ENCODE measurements at regions not wholly inside any gene's neighbourhood (a gene's known extent, or its start where the extent isn't known, plus 50 kb on each side); places are given as distances from the start of the nearest gene placed in this dataset.

DNA sequence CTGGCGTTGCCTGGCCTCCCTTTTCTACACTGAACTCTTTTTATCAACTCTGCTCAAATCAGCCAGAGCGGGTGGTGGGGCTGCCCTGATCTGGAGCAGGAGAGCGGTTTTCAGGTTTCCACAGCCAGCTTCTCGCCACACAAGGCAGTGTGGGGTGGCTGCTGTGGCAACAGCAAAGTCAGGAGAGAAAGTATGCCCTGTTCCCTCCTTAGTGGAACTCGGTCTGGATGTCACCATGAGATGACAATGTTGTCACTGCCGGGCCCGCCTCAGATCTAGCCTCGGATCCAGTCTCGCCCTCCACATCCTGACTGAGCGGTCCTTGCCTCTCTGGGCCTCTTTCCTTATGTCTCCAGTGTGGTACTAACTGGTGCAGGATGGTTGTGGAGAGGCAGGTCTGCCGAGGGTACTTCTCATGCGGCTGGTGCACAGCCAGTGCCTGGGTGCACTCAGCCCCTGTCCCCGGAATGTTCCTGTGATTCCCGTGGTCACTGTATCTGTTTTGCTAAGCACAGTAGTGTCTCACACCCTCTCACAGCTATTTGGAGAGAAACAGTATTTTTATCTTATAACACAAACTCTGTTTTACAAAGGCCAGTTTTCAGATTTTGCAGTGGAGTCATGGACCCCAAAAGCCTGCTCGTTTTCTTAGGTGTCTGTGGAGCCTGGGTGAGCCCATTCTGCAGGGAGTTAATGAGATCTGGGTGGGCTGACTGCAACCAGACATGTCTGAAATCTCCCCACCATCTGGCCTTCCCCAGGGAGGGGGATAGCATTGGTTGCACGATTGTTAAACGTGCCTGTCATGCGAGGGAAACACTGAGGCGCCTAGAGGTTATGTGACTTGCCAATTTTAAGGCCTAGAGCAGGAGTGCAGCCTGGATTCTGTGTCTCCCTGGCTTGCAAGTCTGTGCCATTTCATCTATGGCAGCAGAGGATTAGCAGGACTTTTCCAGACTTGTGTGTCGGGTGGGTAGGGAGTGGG, 261.1 kb upstream of the AGAP1 start:
- DNase-seq (ENCODE audit: low read depth in 1 of 2, low spot score in 1 of 2), result no peak
- CTCF ChIA-PET, result no interaction called here
- POLR2A ChIA-PET, result no interaction called here
- H3K4me3 ChIP-seq, result no peak overlapping the region
- peaks cover 5% of the 10 kb centered on the region; the same call in 1 of the 3 replicates for H3K4me1 ChIP-seq
- WGBS (ENCODE audit: missing lambda C conversion rate), result 77% methylated on average over 20 of the region's 20 CpGs
- no peaks in the 10 kb centered on the region for H3K9me3 ChIP-seq
- TF ChIP-seq JUNB (IDR thresholded peaks at IDR 0.05) (no peak), KDM1A (IDR thresholded peaks at IDR 0.05; ENCODE audit: low read depth) (no peak), FOSB (CRISPR knock-in tag; IDR thresholded peaks at IDR 0.05) (no peak), POLR2AphosphoS2 (conservative IDR thresholded peaks at IDR 0.05; ENCODE audit: low read length) (no peak), SREBF2 (IDR thresholded peaks at IDR 0.05) (no peak), POLR2A (IDR thresholded peaks at IDR 0.05; ENCODE audit: low read length) (no peak), HOXB13 (CRISPR knock-in tag; IDR thresholded peaks at IDR 0.05; ENCODE audit: low read depth) (no peak), HEYL (CRISPR knock-in tag; IDR thresholded peaks at IDR 0.05) (no peak), EHF (CRISPR knock-in tag; IDR thresholded peaks at IDR 0.05) (no peak), EP300 (IDR thresholded peaks at IDR 0.05) (no peak), BHLHE40 (IDR thresholded peaks at IDR 0.05; ENCODE audit: low read depth, low read length) (no peak), RARB (CRISPR knock-in tag; IDR thresholded peaks at IDR 0.05) (no peak)
- TF ChIP-seq, protein P1, sequence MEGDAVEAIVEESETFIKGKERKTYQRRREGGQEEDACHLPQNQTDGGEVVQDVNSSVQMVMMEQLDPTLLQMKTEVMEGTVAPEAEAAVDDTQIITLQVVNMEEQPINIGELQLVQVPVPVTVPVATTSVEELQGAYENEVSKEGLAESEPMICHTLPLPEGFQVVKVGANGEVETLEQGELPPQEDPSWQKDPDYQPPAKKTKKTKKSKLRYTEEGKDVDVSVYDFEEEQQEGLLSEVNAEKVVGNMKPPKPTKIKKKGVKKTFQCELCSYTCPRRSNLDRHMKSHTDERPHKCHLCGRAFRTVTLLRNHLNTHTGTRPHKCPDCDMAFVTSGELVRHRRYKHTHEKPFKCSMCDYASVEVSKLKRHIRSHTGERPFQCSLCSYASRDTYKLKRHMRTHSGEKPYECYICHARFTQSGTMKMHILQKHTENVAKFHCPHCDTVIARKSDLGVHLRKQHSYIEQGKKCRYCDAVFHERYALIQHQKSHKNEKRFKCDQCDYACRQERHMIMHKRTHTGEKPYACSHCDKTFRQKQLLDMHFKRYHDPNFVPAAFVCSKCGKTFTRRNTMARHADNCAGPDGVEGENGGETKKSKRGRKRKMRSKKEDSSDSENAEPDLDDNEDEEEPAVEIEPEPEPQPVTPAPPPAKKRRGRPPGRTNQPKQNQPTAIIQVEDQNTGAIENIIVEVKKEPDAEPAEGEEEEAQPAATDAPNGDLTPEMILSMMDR (IDR thresholded peaks at IDR 0.05), result no peak
- TF ChIP-seq, protein P2, sequence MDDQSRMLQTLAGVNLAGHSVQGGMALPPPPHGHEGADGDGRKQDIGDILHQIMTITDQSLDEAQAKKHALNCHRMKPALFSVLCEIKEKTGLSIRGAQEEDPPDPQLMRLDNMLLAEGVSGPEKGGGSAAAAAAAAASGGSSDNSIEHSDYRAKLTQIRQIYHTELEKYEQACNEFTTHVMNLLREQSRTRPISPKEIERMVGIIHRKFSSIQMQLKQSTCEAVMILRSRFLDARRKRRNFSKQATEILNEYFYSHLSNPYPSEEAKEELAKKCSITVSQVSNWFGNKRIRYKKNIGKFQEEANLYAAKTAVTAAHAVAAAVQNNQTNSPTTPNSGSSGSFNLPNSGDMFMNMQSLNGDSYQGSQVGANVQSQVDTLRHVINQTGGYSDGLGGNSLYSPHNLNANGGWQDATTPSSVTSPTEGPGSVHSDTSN (IDR thresholded peaks at IDR 0.05), result no peak
- TF ChIP-seq, protein P3, sequence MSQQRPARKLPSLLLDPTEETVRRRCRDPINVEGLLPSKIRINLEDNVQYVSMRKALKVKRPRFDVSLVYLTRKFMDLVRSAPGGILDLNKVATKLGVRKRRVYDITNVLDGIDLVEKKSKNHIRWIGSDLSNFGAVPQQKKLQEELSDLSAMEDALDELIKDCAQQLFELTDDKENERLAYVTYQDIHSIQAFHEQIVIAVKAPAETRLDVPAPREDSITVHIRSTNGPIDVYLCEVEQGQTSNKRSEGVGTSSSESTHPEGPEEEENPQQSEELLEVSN (IDR thresholded peaks at IDR 0.05; ENCODE audit: borderline replicate concordance, low read depth), result no peak
- no peak overlapping the region for H3K4me2 ChIP-seq
- peak overlapping the region in 1 of 2 experiments; percentile 45; a peak in 1 of 6 replicates for H3K27ac ChIP-seq
- FAIRE-seq, result no peak
- ATAC-seq, result no peak

DNA sequence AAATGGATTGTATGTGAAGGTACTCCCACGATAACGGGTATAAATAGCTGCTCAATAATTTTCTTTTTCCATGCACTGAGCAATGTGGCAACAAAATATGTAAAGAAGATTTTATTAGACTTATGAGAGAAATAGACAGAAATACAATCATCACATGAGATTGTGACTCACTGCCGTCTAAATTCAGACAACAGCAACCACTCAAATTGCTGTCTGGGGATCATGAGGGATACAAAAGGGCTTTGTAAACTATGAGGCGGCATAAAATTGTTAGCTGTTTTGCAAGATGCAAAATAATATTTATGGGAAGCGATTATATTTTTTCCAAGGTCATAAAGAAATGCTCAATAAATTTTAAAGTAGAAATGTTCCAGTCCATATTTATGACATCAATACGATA, 259.1 kb upstream of the AGAP1 start:
- POLR2A ChIA-PET, result no interaction called here
- TF ChIP-seq RAD21 (conservative IDR thresholded peaks at IDR 0.05 in 1 of 2, IDR thresholded peaks at IDR 0.05 in 1 of 2) (no peak), SMC3 (IDR thresholded peaks at IDR 0.05) (no peak), TFCP2L1 (CRISPR knock-in tag; IDR thresholded peaks at IDR 0.05) (no peak), TP53 (CRISPR knock-in tag; IDR thresholded peaks at IDR 0.05) (no peak), RNF2 (IDR thresholded peaks at IDR 0.05; ENCODE audit: borderline replicate concordance, low read depth) (no peak), FOXS1 (CRISPR knock-in tag; IDR thresholded peaks at IDR 0.05) (no peak), NFE2L2 (conservative IDR thresholded peaks at IDR 0.05; ENCODE audit: low read length) (no peak), MAFK (IDR thresholded peaks at IDR 0.05; ENCODE audit: partially characterized antibody) (no peak), ZNF302 (CRISPR knock-in tag; IDR thresholded peaks at IDR 0.05) (no peak), HOXA7 (CRISPR knock-in tag; IDR thresholded peaks at IDR 0.05) (no peak), CHD4 (IDR thresholded peaks at IDR 0.05; ENCODE audit: borderline replicate concordance) (no peak)
- TF ChIP-seq, protein P4, sequence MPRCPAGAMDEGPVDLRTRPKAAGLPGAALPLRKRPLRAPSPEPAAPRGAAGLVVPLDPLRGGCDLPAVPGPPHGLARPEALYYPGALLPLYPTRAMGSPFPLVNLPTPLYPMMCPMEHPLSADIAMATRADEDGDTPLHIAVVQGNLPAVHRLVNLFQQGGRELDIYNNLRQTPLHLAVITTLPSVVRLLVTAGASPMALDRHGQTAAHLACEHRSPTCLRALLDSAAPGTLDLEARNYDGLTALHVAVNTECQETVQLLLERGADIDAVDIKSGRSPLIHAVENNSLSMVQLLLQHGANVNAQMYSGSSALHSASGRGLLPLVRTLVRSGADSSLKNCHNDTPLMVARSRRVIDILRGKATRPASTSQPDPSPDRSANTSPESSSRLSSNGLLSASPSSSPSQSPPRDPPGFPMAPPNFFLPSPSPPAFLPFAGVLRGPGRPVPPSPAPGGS (IDR thresholded peaks at IDR 0.05), result no peak
- TF ChIP-seq, protein P5, sequence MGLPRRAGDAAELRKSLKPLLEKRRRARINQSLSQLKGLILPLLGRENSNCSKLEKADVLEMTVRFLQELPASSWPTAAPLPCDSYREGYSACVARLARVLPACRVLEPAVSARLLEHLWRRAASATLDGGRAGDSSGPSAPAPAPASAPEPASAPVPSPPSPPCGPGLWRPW (IDR thresholded peaks at IDR 0.05), result no peak
- DNase-seq (ENCODE audit: low read depth in 1 of 2, low spot score in 1 of 2), result peak in 1 of 2 experiments; percentile 10
- Histone ChIP-seq H3K4me2 (no peak overlapping the region), H3K9me3 (no peaks in the 10 kb centered on the region), H3K4me1 (peaks cover 5% of the 10 kb centered on the region; the same call in 1 of the 3 replicates), H3K4me3 (no peak overlapping the region), H3K27ac (no peak overlapping the region)
- no peak for FAIRE-seq
- WGBS (ENCODE audit: missing lambda C conversion rate), result 82% methylated on average over 6 of the region's 6 CpGs
- no peak for ATAC-seq
- CTCF ChIA-PET, result no interaction called here
